Suprapubic skin (tissue), 3 donors: ENCODE measurements at regions not wholly inside any gene's neighbourhood (a gene's known extent, or its start where the extent isn't known, plus 50 kb on each side); places are given as distances from the start of the nearest gene placed in this dataset.

Experiments
- POLR2A ChIP-seq, 2 donors: fragments of 450-650 bp; IDR thresholded peaks; one replicate each; pipeline ENCODE4 v1.6.1; 2017; ENCODE audit warnings: antibody characterized with exemption in 2 of 2, mild to moderate bottlenecking in 2 of 2, moderate library complexity in 2 of 2
- TF ChIP-seq, protein P1 (sequence below), 2 donors: fragments of 200-600 bp in 1 of 2; fragments of 450-650 bp in 1 of 2; sonication (generic) in 1 of 2; IDR thresholded peaks; one replicate each; pipeline ENCODE4 v1.5.1; 2016 to 2019; ENCODE audit warnings: antibody characterized with exemption in 2 of 2, mild to moderate bottlenecking in 1 of 2, moderate library complexity in 1 of 2

DNA sequence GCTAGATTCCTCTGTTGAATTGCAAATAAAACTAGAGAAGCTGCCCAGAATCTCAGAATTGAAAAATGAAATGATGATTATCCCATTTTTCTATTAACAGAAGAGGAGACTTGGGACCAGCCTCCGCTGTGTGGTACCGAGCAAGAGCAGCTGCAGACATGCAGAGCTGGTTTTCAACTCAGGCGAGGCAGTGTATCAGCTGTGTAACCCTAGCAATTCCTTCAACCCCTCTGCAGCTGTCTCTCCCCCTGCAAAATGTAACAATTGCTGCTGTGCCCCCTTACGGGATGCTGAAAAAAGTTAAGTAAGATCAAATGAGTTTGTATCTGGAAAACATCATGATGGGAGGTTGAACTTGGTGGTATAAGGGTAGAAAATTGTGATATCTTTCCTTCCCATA, 98.5 kb upstream of the C3orf80 start:
- TF ChIP-seq, protein P1, sequence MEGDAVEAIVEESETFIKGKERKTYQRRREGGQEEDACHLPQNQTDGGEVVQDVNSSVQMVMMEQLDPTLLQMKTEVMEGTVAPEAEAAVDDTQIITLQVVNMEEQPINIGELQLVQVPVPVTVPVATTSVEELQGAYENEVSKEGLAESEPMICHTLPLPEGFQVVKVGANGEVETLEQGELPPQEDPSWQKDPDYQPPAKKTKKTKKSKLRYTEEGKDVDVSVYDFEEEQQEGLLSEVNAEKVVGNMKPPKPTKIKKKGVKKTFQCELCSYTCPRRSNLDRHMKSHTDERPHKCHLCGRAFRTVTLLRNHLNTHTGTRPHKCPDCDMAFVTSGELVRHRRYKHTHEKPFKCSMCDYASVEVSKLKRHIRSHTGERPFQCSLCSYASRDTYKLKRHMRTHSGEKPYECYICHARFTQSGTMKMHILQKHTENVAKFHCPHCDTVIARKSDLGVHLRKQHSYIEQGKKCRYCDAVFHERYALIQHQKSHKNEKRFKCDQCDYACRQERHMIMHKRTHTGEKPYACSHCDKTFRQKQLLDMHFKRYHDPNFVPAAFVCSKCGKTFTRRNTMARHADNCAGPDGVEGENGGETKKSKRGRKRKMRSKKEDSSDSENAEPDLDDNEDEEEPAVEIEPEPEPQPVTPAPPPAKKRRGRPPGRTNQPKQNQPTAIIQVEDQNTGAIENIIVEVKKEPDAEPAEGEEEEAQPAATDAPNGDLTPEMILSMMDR (IDR thresholded peaks at IDR 0.05) = no peak
- no peak for TF ChIP-seq POLR2A (IDR thresholded peaks at IDR 0.05)
